WTC11 (cell line): ENCODE measurements at regions not wholly inside any gene's neighbourhood (a gene's known extent, or its start where the extent isn't known, plus 50 kb on each side); places are given as distances from the start of the nearest gene placed in this dataset.
A peak's percentile ranks its signal among the peaks of the same experiment; 100 is the strongest.

Experiments used
- ATAC-seq: fragments of 200-7000 bp; cut with Tn5 transposase; 2 replicates; pipeline ENCODE4 v1.10.0; 2021; ENCODE audit warnings: mild to moderate bottlenecking, moderate library complexity
- CTCF ChIA-PET: fragments of 300-600 bp; sonication (Branson Sonifier 250); formaldehyde crosslinking; loops from one replicate; lab custom pipeline; 2021; ENCODE audit warnings: antibody characterized with exemption; lab: Charles Lee
- POLR2A ChIA-PET: fragments of 350-600 bp; sonication (Branson Sonifier 250); formaldehyde crosslinking; loops from one replicate; lab custom pipeline; 2021; ENCODE audit warnings: antibody characterized with exemption; lab: Charles Lee
- DNase-seq: peaks from one replicate; pipeline ENCODE4 v3.0.0; 2021; ENCODE audit warnings: low spot score
- H3K27ac Mint-ChIP-seq: 2 replicates; pipeline ENCODE4 v1.8.0; 2021; ENCODE audit warnings: mixed read lengths
- H3K27me3 Mint-ChIP-seq: 2 replicates; pipeline ENCODE4 v1.8.0; 2021; ENCODE audit warnings: low read depth, mild to moderate bottlenecking, moderate library complexity, mixed read lengths
- H3K36me3 Mint-ChIP-seq: 2 replicates; pipeline ENCODE4 v1.8.0; 2021; ENCODE audit warnings: mixed read lengths
- H3K4me1 Mint-ChIP-seq: 2 replicates; pipeline ENCODE4 v1.8.0; 2022; ENCODE audit warnings: mixed read lengths
- H3K4me3 Mint-ChIP-seq: 2 replicates; pipeline ENCODE4 v1.8.0; 2021; ENCODE audit warnings: mild to moderate bottlenecking, moderate library complexity, mixed read lengths
- H3K9me3 Mint-ChIP-seq: 2 replicates; pipeline ENCODE4 v1.8.0; 2021; ENCODE audit warnings: mixed read lengths
- AR ChIP-seq: fragments of 250-450 bp; sonication (Bioruptor Pico); IDR thresholded peaks from 2 replicates; pipeline ENCODE4 v1.9.0; 2021; ENCODE audit warnings: mild to moderate bottlenecking
- ATF1 ChIP-seq: sonication (generic); formaldehyde crosslinking; IDR thresholded peaks from 2 replicates; pipeline ENCODE4 v1.8.1; 2023; ENCODE audit warnings: mild to moderate bottlenecking, moderate library complexity, missing genetic modification reagents
- ATF6 ChIP-seq: sonication (generic); formaldehyde crosslinking; IDR thresholded peaks from 2 replicates; pipeline ENCODE4 v1.8.1; 2023; ENCODE audit warnings: mild to moderate bottlenecking, missing genetic modification reagents
- CBFB ChIP-seq: sonication (generic); formaldehyde crosslinking; IDR thresholded peaks from 2 replicates; pipeline ENCODE4 v1.8.1; 2022; ENCODE audit warnings: mild to moderate bottlenecking, low read depth, missing genetic modification reagents
- CDX4 ChIP-seq: fragments of 250-450 bp; sonication (Bioruptor Pico); IDR thresholded peaks from 2 replicates; pipeline ENCODE4 v1.9.0; 2021; ENCODE audit warnings: moderate library complexity, mild to moderate bottlenecking, inconsistent platforms, borderline replicate concordance
- CREM ChIP-seq: sonication (generic); formaldehyde crosslinking; IDR thresholded peaks from 2 replicates; pipeline ENCODE4 v1.8.1; 2022; ENCODE audit warnings: mild to moderate bottlenecking, missing genetic modification reagents, moderate library complexity
- E2F4 ChIP-seq: sonication (generic); formaldehyde crosslinking; IDR thresholded peaks from 2 replicates; pipeline ENCODE4 v1.8.1; 2022; ENCODE audit warnings: low read depth, mild to moderate bottlenecking, moderate library complexity, missing genetic modification reagents, borderline replicate concordance
- E2F5 ChIP-seq: sonication (generic); formaldehyde crosslinking; IDR thresholded peaks from 2 replicates; pipeline ENCODE4 v1.8.1; 2022; ENCODE audit warnings: mild to moderate bottlenecking, moderate library complexity, missing genetic modification reagents
- HMGA2 ChIP-seq: fragments of 250-450 bp; sonication (Bioruptor Pico); IDR thresholded peaks from 2 replicates; pipeline ENCODE4 v1.4.0; 2021; ENCODE audit warnings: mild to moderate bottlenecking, moderate library complexity
- IRF1 ChIP-seq: sonication (generic); formaldehyde crosslinking; IDR thresholded peaks from 2 replicates; pipeline ENCODE4 v1.8.0; 2023; ENCODE audit warnings: missing genetic modification reagents
- NFE2L1 ChIP-seq: sonication (generic); formaldehyde crosslinking; IDR thresholded peaks from 2 replicates; pipeline ENCODE4 v1.8.1; 2023; ENCODE audit warnings: missing genetic modification reagents
- NFYB ChIP-seq: sonication (generic); formaldehyde crosslinking; conservative IDR thresholded peaks from 2 replicates; pipeline ENCODE4 v1.8.0; 2022; ENCODE audit warnings: low read depth, missing genetic modification reagents
- PRRX2 ChIP-seq: fragments of 250-450 bp; sonication (Bioruptor Pico); IDR thresholded peaks from 2 replicates; pipeline ENCODE4 v1.8.0; 2021; ENCODE audit warnings: mild to moderate bottlenecking
- ZBTB21 ChIP-seq: sonication (generic); formaldehyde crosslinking; IDR thresholded peaks from 2 replicates; pipeline ENCODE4 v1.8.1; 2023; ENCODE audit warnings: mild to moderate bottlenecking, missing genetic modification reagents, borderline replicate concordance
- ZNF263 ChIP-seq: sonication (generic); formaldehyde crosslinking; IDR thresholded peaks from 2 replicates; pipeline ENCODE4 v1.8.1; 2022; ENCODE audit warnings: low read depth, mild to moderate bottlenecking, moderate library complexity, missing genetic modification reagents
- ZNF317 ChIP-seq: sonication (generic); formaldehyde crosslinking; IDR thresholded peaks from 2 replicates; pipeline ENCODE4 v1.8.1; 2023; ENCODE audit warnings: low read depth, mild to moderate bottlenecking, moderate library complexity, missing genetic modification reagents, borderline replicate concordance
- ZNF396 ChIP-seq: fragments of 250-450 bp; sonication (Bioruptor Pico); IDR thresholded peaks from 2 replicates; pipeline ENCODE4 v1.8.0; 2021; ENCODE audit warnings: mild to moderate bottlenecking, moderate library complexity, borderline replicate concordance

GRCh38 chr6:158879180-158879579 lies 60.0 kb upstream of the EZR start:
- POLR2A ChIA-PET = interaction anchor here (1.5 kb wide), 1 partner anchor 10 kb away, joined by 5 read pairs; no protein-coding TSS in a partner anchor
- Mint-ChIP-seq H3K27me3 (no peaks in the 10 kb centered on the region), H3K27ac (peak overlapping the region; percentile 64), H3K36me3 (peaks cover 12% of the 10 kb centered on the region), H3K4me1 (peaks cover 14% of the 10 kb centered on the region), H3K9me3 (peaks cover 5% of the 10 kb centered on the region), H3K4me3 (no peak overlapping the region)
- ATAC-seq = peak; percentile 89
- no peak for TF ChIP-seq HMGA2 (CRISPR knock-in tag)
- TF ChIP-seq NFYB (CRISPR knock-in tag) = peak; percentile 24; the same call in 1 of the 2 replicates
- DNase-seq = no peak
- CTCF ChIA-PET = interaction anchor here (2.1 kb wide), 1 partner anchor 9 kb away, joined by 8 read pairs; no protein-coding TSS in a partner anchor

GRCh38 chr6:158877716-158878115 lies 58.5 kb upstream of the EZR start:
- no peaks in the 10 kb centered on the region for H3K27me3 Mint-ChIP-seq
- H3K4me1 Mint-ChIP-seq = peaks cover 14% of the 10 kb centered on the region
- no peak overlapping the region for H3K4me3 Mint-ChIP-seq
- POLR2A ChIA-PET = interaction anchor here (1.5 kb wide), 1 partner anchor 8 kb away, joined by 5 read pairs; no protein-coding TSS in a partner anchor
- peaks cover 5% of the 10 kb centered on the region for H3K9me3 Mint-ChIP-seq
- peaks cover 12% of the 10 kb centered on the region for H3K36me3 Mint-ChIP-seq
- DNase-seq (no peak), ATAC-seq (no peak)
- CTCF ChIA-PET = interaction anchor here (0.6 kb wide), 1 partner anchor 19 kb away, joined by 3 read pairs; no protein-coding TSS in a partner anchor
- no peak for TF ChIP-seq ZNF263
- TF ChIP-seq AR = no peak
- TF ChIP-seq ATF1 = no peak
- TF ChIP-seq PRRX2 = no peak
- TF ChIP-seq NFE2L1 (CRISPR knock-in tag) = no peak
- no peak for TF ChIP-seq CBFB (CRISPR knock-in tag)
- TF ChIP-seq ZNF396 (CRISPR knock-in tag) = no peak
- no peak for TF ChIP-seq ATF6
- no peak for TF ChIP-seq IRF1
- TF ChIP-seq E2F5 (CRISPR knock-in tag) = no peak
- TF ChIP-seq ZBTB21 (CRISPR knock-in tag) = no peak
- no peak for TF ChIP-seq CREM
- TF ChIP-seq CDX4 (CRISPR knock-in tag) = no peak
- no peak overlapping the region for H3K27ac Mint-ChIP-seq

- H3K27ac Mint-ChIP-seq = no peak overlapping the region
- H3K36me3 Mint-ChIP-seq = peaks cover 12% of the 10 kb centered on the region
Observed at GRCh38 chr6:158876886-158877285, 57.7 kb upstream of the EZR start.

More at GRCh38 chr6:158876886-158877285, 57.7 kb upstream of the EZR start:
- Mint-ChIP-seq H3K27me3 (no peaks in the 10 kb centered on the region), H3K4me3 (no peak overlapping the region), H3K9me3 (peaks cover 5% of the 10 kb centered on the region), H3K4me1 (peaks cover 14% of the 10 kb centered on the region)
- DNase-seq = no peak
- TF ChIP-seq E2F4 (CRISPR knock-in tag) = no peak
- peak; percentile 31; the same call in 1 of the 2 replicates for TF ChIP-seq ZNF317 (CRISPR knock-in tag)
- no peak for ATAC-seq
- POLR2A ChIA-PET = no interaction called here
- CTCF ChIA-PET = no interaction called here
